Mesothelial cell of epicardium (in vitro differentiated cells): ENCODE measurements at regions not wholly inside any gene's neighbourhood (a gene's known extent, or its start where the extent isn't known, plus 50 kb on each side); places are given as distances from the start of the nearest gene placed in this dataset.
"Not testable (repeated sequence)": the region's sequence is repeated elsewhere in the genome, so short reads cannot be mapped to it uniquely, and the experiment has no call there.

Source experiments
- DNase-seq, 2 experiments: peaks; one replicate each; pipeline ENCODE4 v3.0.0; 2021; ENCODE audit warnings: low spot score in 2 of 2; ENCODE audit not compliant: unreplicated experiment in 2 of 2
- H3K27ac Mint-ChIP-seq: 2 replicates; pipeline ENCODE4 v1.8.0; 2021; ENCODE audit warnings: mixed read lengths
- H3K27me3 Mint-ChIP-seq: 2 replicates; pipeline ENCODE4 v1.8.0; 2021; ENCODE audit warnings: low read depth, mixed read lengths
- H3K36me3 Mint-ChIP-seq: 2 replicates; pipeline ENCODE4 v1.8.0; 2021; ENCODE audit warnings: mixed read lengths
- H3K4me1 Mint-ChIP-seq: 2 replicates; pipeline ENCODE4 v1.8.0; 2021; ENCODE audit warnings: mixed read lengths
- H3K4me3 Mint-ChIP-seq: 2 replicates; pipeline ENCODE4 v1.8.0; 2021; ENCODE audit warnings: mild to moderate bottlenecking, moderate library complexity, mixed read lengths
- H3K9me3 Mint-ChIP-seq: 2 replicates; pipeline ENCODE4 v1.8.0; 2021; ENCODE audit warnings: mixed read lengths
- CTCF ChIP-seq: fragments of 200-600 bp; sonication (generic); IDR thresholded peaks from one replicate; pipeline ENCODE4 v1.5.0; 2021; ENCODE audit warnings: antibody characterized with exemption; ENCODE audit not compliant: unreplicated experiment

GRCh38 chr5:44046619-44047364, 342.4 kb downstream of the FGF10 start:
- Mint-ChIP-seq H3K4me1 (no peaks in the 10 kb centered on the region), H3K27ac (no peak overlapping the region), H3K27me3 (no peaks in the 10 kb centered on the region), H3K36me3 (no peaks in the 10 kb centered on the region), H3K4me3 (no peak overlapping the region), H3K9me3 (peaks cover 13% of the 10 kb centered on the region)
- DNase-seq = no peak
- TF ChIP-seq CTCF = no peak

DNA sequence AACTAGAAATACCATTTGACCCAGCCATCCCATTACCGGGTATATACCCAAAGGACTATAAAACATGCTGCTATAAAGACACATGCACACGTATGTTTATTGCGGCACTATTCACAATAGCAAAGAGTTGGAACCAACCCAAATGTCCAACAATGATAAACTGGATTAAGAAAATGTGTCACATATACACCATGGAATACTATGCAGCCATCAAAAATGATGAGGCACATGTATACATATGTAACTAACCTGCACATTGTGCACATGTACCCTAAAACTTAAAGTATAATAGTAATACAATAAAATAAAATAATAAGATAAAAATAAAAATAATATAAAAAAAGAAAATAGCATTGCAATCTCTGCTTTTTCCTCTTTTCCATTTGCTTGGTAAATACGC, 344.7 kb downstream of the FGF10 start:
- not testable (repeated sequence) for H3K4me1 Mint-ChIP-seq, DNase-seq, H3K27ac Mint-ChIP-seq, H3K4me3 Mint-ChIP-seq, H3K27me3 Mint-ChIP-seq, H3K36me3 Mint-ChIP-seq
- H3K9me3 Mint-ChIP-seq = peaks cover 27% of the 10 kb centered on the region

DNA sequence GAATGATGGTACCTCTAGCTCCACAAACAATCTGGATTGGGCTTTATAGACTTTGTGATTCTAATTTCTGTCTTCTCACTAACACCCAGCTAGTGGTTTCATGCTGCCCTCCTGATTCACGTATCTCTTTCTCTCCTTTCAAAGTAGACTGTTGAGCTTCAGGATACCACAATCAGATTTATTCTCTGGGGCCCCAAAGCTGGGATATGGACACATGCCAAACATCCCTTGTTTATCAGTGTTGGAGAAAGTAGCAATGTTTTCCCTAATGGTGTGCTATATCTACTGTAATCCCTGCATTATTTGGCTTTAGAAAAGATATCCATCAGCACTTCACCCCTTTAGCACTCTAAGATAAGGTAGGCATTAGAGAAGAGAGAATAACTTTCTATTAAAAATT, 361.0 kb downstream of the FGF10 start:
- no peak for DNase-seq
- Mint-ChIP-seq H3K4me1 (peaks cover 8% of the 10 kb centered on the region), H3K36me3 (no peaks in the 10 kb centered on the region), H3K27me3 (no peaks in the 10 kb centered on the region), H3K4me3 (no peak overlapping the region), H3K27ac (no peak overlapping the region), H3K9me3 (no peaks in the 10 kb centered on the region)
- no peak for TF ChIP-seq CTCF

- Mint-ChIP-seq H3K4me1 (no peaks in the 10 kb centered on the region), H3K4me3 (no peak overlapping the region), H3K36me3 (no peaks in the 10 kb centered on the region), H3K27ac (no peak overlapping the region), H3K27me3 (no peaks in the 10 kb centered on the region), H3K9me3 (peaks cover 4% of the 10 kb centered on the region)
- DNase-seq = no peak
- TF ChIP-seq CTCF = no peak
These were observed 366.6 kb downstream of the FGF10 start for GRCh38 chr5:44022622-44023021.

- no peaks in the 10 kb centered on the region for H3K36me3 Mint-ChIP-seq
- H3K27ac Mint-ChIP-seq = no peak overlapping the region
- H3K4me1 Mint-ChIP-seq = no peaks in the 10 kb centered on the region
- peaks cover 35% of the 10 kb centered on the region for H3K9me3 Mint-ChIP-seq
- no peak for DNase-seq
- no peak overlapping the region for H3K4me3 Mint-ChIP-seq
- no peaks in the 10 kb centered on the region for H3K27me3 Mint-ChIP-seq
- no peak for TF ChIP-seq CTCF
These were observed 377.7 kb downstream of the FGF10 start for GRCh38 chr5:44011518-44011917.

DNA sequence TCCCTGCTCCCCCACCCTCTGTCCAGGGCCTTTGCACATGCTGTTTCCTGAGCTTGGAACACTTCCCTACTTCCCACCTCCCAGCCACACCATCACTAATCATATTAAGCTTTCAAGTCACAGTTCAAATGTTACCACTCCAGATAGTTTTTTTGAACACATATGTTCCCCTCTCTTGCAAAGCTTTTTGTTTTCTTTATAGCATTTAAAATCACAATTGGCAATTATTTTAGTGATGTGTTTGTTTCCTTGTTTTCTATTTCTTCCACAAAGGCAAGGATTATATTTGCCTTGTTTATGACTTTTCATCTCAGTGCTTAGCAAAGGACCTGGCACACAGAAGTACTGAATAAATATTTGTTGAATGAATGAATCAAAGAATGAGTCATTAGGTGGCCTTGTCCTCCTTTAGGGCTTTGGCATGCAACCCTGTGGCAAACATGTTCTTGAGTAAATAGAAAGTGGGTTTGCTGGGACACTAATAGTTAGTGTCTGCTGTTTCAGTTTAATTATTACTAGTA, 386.8 kb downstream of the FGF10 start:
- H3K27me3 Mint-ChIP-seq = no peaks in the 10 kb centered on the region
- H3K9me3 Mint-ChIP-seq = peaks cover 12% of the 10 kb centered on the region
- no peaks in the 10 kb centered on the region for H3K36me3 Mint-ChIP-seq
- H3K4me1 Mint-ChIP-seq = no peaks in the 10 kb centered on the region
- H3K4me3 Mint-ChIP-seq = no peak overlapping the region
- TF ChIP-seq CTCF = no peak
- DNase-seq = no peak
- no peak overlapping the region for H3K27ac Mint-ChIP-seq
